ENCODE measurements at regions not wholly inside any gene's neighbourhood (a gene's known extent, or its start where the extent isn't known, plus 50 kb on each side); places are given as distances from the start of the nearest gene placed in this dataset.

- no peak for DNase-seq
These were observed 494.5 kb upstream of the PKN2 start for GRCh38 chr1:88189525-88189924.

- no peak for DNase-seq
These were observed 492.2 kb upstream of the PKN2 start for GRCh38 chr1:88191917-88192316.

GRCh38 chr1:88194542-88194941 lies 489.5 kb upstream of the PKN2 start:
- DNase-seq, result no peak

GRCh38 chr1:88200545-88200944 lies 483.5 kb upstream of the PKN2 start:
- DNase-seq, result no peak

- no peak for DNase-seq
These were observed 480.0 kb upstream of the PKN2 start for GRCh38 chr1:88204111-88204510.

GRCh38 chr1:88204612-88205167 lies 479.4 kb upstream of the PKN2 start:
- no peak for DNase-seq

GRCh38 chr1:88208389-88208788 lies 475.7 kb upstream of the PKN2 start:
- no peak for DNase-seq

GRCh38 chr1:88210103-88210787 lies 473.8 kb upstream of the PKN2 start:
- DNase-seq, result no peak

- DNase-seq, result no peak
These were observed 467.6 kb upstream of the PKN2 start for GRCh38 chr1:88216441-88216840.

GRCh38 chr1:88217386-88217785 lies 466.7 kb upstream of the PKN2 start:
- no peak for DNase-seq

GRCh38 chr1:88219521-88219920 lies 464.6 kb upstream of the PKN2 start:
- DNase-seq, result no peak

GRCh38 chr1:88221411-88221810 lies 462.7 kb upstream of the PKN2 start:
- DNase-seq, result no peak

GRCh38 chr1:88224906-88225305 lies 459.2 kb upstream of the PKN2 start:
- no peak for DNase-seq

GRCh38 chr1:88228114-88228513 lies 456.0 kb upstream of the PKN2 start:
- no peak for DNase-seq

GRCh38 chr1:88230126-88230525 lies 453.9 kb upstream of the PKN2 start:
- DNase-seq, result no peak

- DNase-seq, result no peak
These were observed 447.0 kb upstream of the PKN2 start for GRCh38 chr1:88237058-88237457.

- no peak for DNase-seq
These were observed 444.9 kb upstream of the PKN2 start for GRCh38 chr1:88239205-88239604.

- no peak for DNase-seq
These were observed 436.4 kb upstream of the PKN2 start for GRCh38 chr1:88247666-88248065.

- no peak for DNase-seq
These were observed 433.2 kb upstream of the PKN2 start for GRCh38 chr1:88250915-88251314.

GRCh38 chr1:88252745-88253144 lies 431.3 kb upstream of the PKN2 start:
- DNase-seq, result no peak

- DNase-seq, result no peak
These were observed 418.5 kb upstream of the PKN2 start for GRCh38 chr1:88265606-88266005.

- DNase-seq, result no peak
These were observed 418.0 kb upstream of the PKN2 start for GRCh38 chr1:88266051-88266450.

GRCh38 chr1:88272216-88272615 lies 411.9 kb upstream of the PKN2 start:
- no peak for DNase-seq

GRCh38 chr1:88274431-88274830 lies 409.6 kb upstream of the PKN2 start:
- no peak for DNase-seq

GRCh38 chr1:88275259-88275862 lies 408.7 kb upstream of the PKN2 start:
- no peak for DNase-seq

Data from kidney glomerular epithelial cell (primary cell).